Astrocyte of the cerebellum (primary cell): ENCODE measurements at regions not wholly inside any gene's neighbourhood (a gene's known extent, or its start where the extent isn't known, plus 50 kb on each side); places are given as distances from the start of the nearest gene placed in this dataset.

Source experiments
- DNase-seq: peaks from one replicate; pipeline ENCODE4 v3.0.0-alpha.2; 2011; ENCODE audit warnings: low read depth
- H3K4me3 ChIP-seq: 2 replicates; pipeline ENCODE4 v1.5.1; 2011; ENCODE audit warnings: mild to moderate bottlenecking, low read depth, low read length, moderate library complexity
- CTCF ChIP-seq: IDR thresholded peaks from 2 replicates; pipeline ENCODE4 v1.5.1; 2012; ENCODE audit warnings: low read length, low read depth, moderate library complexity, mild to moderate bottlenecking; ENCODE audit errors: missing control alignments
- in situ Hi-C: cut with HindIII; loops from 2 replicates; pipeline ENCODE4 v1.10.0; 2017; ENCODE audit warnings: low sequenced_read_pairs

- no peak overlapping the region for H3K4me3 ChIP-seq
- DNase-seq, result no peak
- TF ChIP-seq CTCF, result no peak
- in situ Hi-C loops, result no loop called here
Observed at GRCh38 chr18:49677762-49678413, 116.0 kb downstream of the LIPG start.

GRCh38 chr18:49677081-49677480, 115.2 kb downstream of the LIPG start:
- no peak for DNase-seq
- TF ChIP-seq CTCF, result no peak
- H3K4me3 ChIP-seq, result no peak overlapping the region
- in situ Hi-C loops, result no loop called here

- no peak for DNase-seq
- TF ChIP-seq CTCF, result no peak
- H3K4me3 ChIP-seq, result no peak overlapping the region
- in situ Hi-C loops, result no loop called here
Observed at GRCh38 chr18:49673281-49673680, 111.4 kb downstream of the LIPG start.

- in situ Hi-C loops, result no loop called here
- no peak for DNase-seq
- no peak for TF ChIP-seq CTCF
- H3K4me3 ChIP-seq, result no peak overlapping the region
Observed at GRCh38 chr18:49672853-49673252, 111.0 kb downstream of the LIPG start.

- DNase-seq, result no peak
- H3K4me3 ChIP-seq, result no peak overlapping the region
- TF ChIP-seq CTCF, result no peak
- in situ Hi-C loops, result no loop called here
Observed at GRCh38 chr18:49669403-49669802, 107.5 kb downstream of the LIPG start.

- H3K4me3 ChIP-seq, result no peak overlapping the region
- TF ChIP-seq CTCF, result no peak
- DNase-seq, result peak; percentile 43
- in situ Hi-C loops, result no loop called here
Observed at GRCh38 chr18:49668574-49669275, 106.9 kb downstream of the LIPG start.
